Stimulated activated CD4-positive, alpha-beta T cell treated with anti-CD3 and anti-CD28 coated beads, Interleukin-4, amount 100 ng/mL, for 1 hour (primary cell): ENCODE measurements at regions not wholly inside any gene's neighbourhood (a gene's known extent, or its start where the extent isn't known, plus 50 kb on each side); places are given as distances from the start of the nearest gene placed in this dataset.
A peak's percentile ranks its signal among the peaks of the same experiment; 100 is the strongest.

Experiments
- DNase-seq: peaks from one replicate; pipeline ENCODE4 v3.0.0-alpha.2; 2020

DNA sequence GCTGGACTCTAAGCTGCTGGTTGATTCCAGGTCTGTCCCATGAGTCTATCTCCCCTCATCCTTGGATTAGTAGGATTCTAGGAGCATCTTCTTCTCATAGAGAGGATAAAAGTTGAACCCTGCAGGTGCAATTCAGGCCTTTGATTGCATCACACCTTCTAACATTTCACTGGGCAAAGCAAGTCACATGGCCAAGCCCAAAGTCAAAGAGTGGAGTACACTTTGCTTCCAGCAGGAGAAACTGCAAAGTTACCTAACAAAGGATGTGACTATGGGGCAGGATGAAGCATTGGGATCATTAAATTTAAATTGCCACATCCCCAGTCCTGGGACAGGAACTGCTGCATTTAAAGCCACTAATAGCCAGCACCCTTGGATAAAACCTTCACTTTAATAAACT lies 51.0 kb upstream of the EGFLAM start:
- no peak for DNase-seq

DNA sequence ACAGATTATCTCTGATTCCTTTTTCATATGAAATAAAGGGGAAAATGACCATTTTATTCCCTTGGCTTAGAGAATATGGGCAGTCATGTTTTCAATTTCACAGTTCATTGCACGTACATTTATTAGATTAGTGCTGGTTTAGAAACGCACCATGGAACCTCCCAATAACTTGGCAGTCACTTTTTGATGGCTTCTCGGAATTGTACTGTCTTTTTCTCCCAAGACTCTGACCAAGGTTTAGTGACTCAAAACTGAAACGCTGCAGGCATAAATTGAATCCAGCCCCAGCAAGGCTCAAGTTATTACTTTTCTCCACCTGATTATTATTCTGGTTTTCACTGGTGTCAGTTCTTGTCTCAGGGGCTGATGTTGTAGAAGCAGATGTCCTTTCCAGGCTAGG lies 55.6 kb upstream of the EGFLAM start:
- no peak for DNase-seq

DNA sequence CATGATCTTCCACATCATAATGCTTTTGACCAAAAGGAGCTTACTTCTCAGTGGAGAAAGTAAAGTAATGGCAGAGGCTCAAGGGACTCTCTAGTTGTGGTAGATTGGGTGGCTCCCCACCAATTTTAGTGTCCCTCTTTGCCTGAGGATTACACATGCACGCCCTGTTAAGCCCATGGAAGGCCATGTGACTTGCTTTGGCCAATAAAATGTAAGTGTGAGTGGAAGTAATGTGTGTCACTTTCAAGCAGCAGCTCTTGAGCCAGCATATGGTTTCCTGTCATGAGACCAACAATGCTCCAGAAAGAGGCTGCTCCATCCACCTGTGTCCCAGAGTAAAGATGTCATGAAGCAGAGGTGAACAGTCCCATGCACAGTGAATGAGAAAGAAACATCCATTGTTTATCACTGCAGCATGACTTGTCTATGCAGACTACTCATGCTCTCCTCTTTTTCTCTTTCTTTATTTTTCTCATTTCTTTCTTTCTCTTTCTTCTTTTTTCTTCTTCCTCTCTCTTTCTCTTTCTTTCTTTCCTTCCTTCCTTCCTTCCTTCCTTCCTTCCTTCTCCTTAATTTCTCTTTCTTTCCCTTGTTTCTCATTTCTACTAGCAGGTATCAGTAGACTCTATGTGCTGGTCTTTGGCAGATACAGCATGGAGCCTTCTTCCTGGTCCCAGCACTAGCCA lies 57.3 kb upstream of the EGFLAM start:
- no peak for DNase-seq

DNA sequence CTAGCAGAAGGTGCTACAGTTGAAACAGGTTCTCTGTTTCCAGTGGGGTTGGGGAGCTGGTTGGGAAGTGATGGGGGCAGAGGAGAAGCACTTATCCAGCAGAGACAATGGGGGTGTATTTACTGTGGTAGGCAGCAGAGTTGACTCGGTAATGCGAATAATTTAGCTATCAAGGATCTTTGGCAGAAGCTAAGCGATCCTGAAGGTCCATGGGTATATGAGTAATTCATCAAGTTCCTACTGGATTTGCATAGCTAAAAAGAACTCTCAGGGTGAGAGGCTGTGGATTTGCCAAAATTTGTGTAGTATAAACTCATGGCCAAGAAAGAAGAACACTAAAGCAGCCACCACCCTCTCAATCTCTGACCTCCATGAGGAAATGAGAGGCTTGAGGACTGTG lies 61.2 kb upstream of the EGFLAM start:
- no peak for DNase-seq

DNA sequence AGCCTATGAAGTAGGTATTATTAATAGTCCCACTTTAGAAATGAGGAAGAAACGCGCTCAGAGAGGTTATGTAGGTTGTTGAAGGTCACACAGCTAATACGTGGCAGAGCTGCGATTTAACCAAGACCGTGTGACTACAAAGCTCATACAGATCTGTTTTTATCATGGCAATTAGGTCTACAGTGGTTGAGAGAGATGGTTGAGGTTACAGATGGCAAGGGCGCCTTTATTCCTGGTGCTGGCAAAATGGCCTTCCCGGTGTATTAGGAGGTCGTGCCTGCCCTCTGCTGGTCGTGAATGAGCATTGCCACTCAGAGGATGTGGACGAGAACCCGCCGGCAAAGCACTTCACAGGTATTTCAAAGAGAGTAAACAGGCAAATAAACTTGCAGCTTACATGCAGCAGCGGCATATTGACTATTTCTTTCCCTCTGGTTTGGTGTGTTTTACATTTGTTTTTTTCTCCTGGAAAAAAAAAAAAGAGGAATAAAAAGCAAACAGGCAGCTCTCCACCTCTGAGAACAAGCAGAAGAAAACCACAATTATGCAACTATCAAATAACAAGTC lies 65.3 kb upstream of the EGFLAM start:
- peak; percentile 57 for DNase-seq

DNA sequence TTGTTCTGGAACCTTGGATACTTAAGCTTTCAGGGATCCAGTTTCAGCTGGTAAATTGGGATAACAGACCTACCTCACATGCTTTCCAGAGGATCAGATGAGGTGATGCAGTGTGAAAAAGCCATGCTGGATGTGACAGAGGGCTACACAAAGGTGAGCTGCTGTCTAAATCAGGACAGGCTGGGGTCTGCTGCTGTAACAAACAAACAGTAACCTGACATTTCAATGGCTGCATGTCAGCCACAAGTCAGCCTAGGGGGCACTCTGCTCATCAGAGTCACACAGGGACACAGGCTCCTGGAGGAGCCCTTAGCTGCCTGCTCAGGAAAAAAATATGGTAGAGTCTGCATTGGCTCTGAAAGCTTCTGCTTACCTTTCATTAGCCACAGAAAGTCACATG lies 66.7 kb upstream of the EGFLAM start:
- DNase-seq = no peak

DNA sequence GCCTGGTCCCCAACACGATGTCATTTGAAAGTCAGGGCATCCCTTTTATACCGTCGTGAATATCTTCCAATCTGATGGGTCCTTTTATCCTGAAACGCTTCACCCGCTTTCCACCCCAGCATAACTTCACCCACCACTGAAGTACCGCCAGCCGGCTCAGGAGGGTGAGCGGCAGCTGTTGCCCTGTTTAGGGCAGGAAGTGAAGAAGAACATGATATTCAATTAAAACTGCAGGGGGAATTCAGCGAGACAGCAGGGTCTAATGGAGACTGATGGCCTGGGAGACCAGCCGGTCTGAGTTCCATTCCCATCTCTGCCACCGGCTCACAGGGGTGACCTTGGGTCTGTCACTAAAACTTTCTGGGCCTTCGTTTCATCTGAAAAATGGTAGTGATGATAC lies 68.2 kb upstream of the EGFLAM start:
- DNase-seq = no peak

DNA sequence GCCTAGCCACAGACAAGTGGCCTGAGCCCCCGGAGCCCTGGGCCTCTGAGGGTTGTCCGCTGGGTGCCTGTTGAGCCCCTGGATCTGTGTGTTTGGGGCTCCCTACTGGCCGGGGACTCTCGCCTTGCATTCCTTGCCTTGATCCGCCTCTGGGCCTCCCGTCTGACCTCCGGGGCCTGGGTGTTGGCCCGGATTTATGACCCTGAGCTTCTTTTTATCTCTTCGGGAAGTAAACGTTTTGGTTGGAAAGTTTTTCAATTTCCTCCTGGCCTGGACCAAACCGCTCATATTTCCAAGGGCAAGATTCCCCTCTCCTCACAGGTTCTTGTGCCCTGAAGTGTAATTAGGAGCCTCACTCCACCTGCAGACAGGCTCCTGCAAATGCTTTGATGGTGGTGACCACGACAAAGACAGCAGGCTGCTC lies 69.3 kb upstream of the EGFLAM start:
- no peak for DNase-seq

DNA sequence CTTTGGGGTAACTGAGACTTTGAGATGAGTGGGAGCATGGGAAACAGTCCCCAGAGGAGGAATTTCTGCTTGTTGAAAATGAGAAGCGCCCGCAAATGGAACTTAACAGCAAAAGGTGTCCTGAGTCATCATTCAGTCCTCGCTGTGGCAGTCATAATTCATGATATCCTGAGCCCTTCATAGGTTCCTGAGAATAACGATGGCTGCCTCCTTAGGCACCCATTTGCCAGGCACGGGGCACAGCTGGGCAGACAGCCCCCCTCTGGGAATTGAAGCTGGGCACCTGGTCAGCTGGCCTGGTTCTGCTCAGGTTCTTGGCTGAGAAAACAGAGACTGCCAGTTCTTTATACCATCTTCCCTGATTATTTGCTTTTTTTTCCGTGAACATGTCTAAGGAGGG lies 69.8 kb upstream of the EGFLAM start:
- no peak for DNase-seq

DNA sequence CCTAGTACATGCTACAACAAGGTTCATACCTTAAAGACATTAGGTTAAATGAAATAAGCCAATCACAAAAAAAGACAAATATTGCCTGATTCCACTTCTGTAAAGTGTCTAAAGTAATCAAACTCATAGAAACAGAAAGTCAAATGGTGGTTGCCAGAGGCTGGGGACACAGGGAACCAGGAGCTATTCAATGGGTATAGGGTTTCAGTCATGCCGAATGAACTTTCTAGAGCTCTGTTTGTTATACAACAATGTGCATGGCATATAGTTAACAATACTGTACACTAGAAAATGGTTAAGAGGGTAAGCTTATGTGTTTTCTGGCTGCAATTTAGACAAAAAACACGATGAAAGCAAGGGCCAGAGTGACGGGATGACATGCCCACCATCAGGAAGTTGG lies 70.8 kb upstream of the EGFLAM start:
- no peak for DNase-seq

DNA sequence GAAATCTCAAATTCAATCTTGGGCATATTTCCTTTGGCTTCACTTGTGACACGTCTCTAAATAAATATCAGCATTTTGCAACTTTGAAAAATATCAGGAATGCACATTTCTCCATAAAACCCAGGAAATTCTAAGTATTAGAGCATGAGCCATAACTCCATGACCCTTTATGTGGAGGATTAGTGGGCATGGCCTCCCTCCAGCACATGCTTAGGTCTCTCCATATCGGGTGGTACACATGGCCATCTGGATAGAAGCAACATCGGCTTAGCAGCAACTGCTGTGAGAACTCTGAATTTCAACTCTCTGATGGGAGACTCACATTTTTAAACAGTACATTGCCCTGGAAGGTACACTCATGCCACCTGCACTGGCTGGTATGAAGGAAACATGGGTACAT lies 73.7 kb upstream of the EGFLAM start:
- no peak for DNase-seq

DNA sequence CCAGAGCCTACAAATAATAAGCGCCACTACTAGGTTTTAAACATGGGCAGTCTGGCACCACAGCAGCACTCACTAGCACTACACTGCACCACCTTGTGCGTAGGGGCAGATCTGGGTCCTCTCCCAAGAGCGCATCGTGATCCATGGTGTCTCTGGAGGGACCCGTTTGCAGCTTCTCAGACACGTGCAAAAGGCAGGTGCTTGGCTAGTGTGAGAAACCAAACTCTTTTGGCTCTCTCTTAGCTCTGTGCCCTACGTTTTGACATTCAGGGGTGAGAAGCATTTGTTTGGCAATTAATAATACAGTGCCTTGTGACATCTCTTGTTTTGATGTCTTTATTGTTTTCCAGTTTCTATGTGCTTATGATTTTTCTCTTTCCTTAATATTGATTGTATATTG lies 75.4 kb upstream of the EGFLAM start:
- DNase-seq = no peak

DNA sequence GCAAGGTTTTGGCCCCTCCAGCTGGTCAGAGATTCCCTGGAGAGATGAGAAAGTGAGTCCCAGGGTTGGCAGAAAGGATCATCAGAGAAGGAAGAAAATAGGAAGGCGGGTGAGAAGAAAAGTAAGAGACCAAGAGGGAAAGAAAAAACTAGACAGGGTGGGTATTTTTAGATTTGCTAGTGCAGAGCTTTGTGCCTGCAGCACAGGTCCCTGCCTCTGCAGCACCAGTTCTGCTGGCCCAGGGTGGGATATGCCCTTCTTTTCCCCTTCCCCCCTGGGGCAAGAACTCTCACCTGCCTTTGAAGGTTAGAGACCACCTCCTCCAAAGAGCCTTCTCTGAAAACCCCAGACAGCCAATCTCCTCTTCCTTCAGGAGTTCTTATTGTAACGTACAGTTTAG lies 90.3 kb upstream of the EGFLAM start:
- no peak for DNase-seq

DNA sequence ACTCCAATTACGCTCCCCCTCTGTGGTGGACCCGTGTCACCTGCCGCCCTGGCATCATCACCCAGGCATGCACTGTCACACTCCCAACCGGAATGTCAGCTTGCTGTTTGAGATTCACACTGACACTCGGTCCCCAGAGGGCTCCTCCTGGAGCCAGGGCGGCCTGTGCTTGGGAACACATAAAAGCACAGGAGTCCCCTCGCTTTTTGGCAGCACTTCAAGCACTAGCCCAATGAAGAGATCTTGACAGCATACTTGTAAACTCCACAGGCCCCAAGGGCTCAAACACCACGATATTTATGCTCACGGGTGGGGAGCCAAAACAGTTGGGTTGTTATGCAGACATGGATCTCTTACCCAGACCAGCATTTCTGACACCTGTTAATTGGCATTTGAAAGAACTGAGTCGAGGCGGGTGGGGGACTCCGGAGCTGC lies 90.8 kb upstream of the EGFLAM start:
- DNase-seq = no peak

DNA sequence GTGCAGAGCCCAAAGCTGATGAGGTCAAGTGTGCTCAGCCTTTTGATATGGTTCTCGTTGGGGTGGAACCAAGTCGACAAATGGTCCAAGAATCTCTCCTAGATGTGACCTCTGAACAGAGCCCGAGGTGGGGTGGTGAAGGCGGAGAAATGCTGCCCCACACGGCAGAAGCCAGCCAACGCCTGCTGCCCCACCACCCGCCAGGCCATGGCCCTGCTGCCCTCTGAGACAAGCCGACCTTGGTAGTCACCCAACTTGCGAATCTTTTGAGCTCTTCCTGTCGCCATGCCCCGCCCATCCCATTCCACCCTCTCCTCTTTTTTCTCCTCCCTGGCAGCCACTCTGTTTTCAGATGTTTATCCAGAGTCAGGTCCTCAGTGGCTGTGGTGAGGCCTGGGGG lies 91.5 kb upstream of the EGFLAM start:
- no peak for DNase-seq

DNA sequence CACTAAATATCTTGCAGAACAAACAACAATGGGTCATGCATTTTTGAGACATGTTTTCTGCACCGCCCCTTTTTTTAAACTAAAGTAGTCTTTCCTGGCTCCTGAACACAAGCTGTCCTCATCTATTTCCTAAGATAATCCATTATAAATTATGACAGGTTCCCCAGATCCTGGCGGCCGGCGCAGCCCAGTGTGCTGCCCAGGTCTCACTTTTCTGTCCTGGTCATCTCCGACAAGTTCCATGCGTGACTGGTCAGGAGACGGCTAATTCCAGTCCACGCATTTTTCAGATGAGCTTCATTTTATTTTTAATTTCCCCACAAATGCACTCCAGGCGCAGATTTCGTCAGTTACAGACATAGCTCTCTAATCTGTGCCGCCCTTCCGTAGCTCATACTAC lies 92.9 kb upstream of the EGFLAM start:
- no peak for DNase-seq

DNA sequence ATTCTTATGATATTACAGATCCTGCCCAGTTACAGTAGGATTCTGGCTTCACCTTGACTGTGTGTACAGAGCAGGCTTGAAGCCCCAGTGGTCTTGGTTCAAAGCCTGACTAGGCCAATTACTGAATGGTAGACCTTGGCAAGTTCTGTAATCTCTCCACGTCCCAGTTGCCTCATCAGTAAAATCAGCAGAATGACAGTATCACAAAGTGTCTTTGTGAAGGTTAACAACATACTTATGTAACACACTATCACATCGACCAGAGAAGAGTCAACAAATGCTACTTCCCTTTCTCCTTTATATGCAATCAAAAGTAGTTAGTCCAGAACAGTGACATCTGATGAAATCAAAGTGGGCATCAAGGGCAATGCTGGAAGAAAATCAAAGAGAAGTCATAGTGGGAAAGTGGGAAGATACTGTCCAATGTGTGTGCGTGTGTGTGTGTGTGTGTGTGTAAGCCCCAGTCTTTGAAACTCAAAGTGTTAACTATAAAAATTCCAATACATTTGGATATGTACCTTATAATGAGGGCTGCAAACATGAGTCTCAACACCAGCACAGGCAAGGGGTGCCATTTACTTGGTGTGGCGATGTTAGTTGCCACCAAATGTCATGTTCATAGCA lies 93.5 kb upstream of the EGFLAM start:
- DNase-seq = no peak

DNA sequence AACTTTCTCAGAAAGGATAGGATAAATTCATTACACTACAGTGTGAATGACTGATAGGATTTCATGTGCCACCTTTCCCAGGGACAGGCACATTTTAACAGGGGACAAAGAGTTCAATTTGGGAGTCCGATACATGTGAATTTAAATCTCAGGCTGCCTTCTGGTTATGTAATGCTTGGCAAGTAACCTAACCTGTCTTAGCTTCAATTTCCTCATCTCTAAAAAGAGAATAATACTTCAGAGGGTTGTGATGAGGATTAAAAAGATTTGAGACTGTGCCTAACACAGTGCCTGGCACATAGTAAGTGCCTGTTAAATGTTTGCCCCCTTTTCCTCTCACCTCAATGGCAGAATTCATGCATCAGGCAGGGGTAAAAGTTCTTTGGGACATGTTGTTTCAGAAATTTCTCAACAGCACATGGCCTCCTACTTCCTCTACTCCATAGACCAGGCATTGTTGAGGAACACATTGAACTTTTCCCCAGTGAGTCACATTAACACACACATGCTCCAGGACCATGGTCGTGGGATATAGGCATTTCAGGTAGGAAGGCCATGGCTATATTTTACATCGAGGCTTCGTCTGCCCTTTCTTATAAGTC lies 94.6 kb upstream of the EGFLAM start:
- no peak for DNase-seq

DNA sequence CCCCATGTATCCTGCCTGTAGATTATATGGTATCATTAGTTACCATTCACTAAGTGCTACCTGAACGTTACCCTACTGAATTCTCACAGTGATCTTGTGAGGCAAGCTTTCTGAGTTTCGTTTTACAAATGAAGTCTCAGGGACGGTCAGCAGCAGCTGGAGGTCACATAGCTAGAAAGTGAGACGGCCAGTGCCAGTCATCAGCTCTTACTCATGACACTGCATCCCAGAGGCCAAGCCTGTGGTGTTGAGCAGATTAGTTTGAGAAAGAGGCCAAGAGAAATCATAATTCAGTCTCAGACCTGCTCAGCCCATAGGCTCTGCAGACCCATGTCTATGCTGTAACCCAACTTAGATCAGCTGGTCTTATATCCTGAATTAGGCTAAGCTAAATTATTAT lies 95.7 kb upstream of the EGFLAM start:
- no peak for DNase-seq

DNA sequence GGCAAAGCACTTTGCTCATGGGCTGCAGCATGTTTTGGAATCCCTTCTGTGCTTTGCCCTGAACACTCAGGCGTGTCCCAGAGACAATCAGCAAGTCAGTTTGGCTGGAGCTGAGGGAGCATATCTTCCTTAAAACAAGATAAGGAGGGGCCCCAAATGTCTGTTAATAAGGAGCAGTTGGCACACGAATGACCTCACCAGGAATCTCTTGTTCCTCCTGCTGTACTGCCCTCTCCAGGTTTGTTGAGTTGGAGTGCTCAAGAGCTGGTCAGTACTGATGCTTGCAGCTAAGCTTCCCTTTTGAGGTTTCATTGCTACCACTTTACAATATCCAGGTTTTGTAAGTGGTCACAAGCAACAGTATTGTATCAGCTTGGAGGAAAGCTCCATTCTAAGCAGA lies 101.3 kb upstream of the EGFLAM start:
- no peak for DNase-seq

DNA sequence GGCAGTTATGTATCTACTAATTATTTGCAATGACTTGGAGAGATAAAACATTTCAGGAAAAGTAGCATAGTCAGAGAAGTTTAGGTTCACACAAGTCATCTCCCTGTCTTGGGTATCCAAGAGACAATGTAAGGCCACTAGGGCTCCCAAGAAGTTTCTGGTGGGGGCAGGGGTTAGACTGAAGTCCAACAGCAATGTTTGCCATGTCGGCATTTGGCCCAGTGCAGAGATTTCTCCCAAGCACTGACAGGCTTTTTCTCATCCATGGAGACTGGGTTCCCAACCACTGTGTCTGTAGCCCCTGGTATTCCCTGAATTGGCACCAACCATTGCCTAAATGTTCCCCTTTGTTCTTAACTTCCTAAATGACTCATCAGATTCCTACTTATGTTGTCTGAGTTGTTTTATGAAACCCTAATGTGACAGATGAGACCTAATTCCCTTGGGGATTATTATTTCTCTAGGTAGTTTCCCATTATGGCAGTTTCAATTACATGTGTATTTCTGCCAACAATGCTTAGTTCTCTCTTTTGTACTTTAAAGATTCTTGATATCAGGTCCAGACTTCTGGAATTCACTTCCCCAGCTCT lies 103.6 kb upstream of the EGFLAM start:
- DNase-seq = no peak

DNA sequence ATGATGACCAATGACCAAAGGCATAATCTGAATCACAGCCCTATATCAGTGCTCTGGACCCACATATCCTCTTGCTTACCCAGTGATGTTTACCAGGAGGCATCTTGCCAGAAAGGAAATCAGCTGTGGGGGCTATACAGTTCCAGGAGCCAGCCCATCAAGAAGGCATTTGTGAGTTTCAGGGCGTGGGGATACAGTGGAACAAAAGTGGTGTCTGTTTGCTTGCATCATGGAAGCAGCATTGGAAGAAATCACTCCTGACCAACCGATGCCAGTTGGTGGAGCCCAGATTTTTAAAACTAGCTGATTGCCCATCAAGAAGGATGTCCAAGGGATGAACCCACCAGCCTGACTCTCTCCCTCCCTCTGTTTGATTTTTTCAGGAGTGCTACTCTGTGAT lies 106.5 kb upstream of the EGFLAM start:
- no peak for DNase-seq

DNA sequence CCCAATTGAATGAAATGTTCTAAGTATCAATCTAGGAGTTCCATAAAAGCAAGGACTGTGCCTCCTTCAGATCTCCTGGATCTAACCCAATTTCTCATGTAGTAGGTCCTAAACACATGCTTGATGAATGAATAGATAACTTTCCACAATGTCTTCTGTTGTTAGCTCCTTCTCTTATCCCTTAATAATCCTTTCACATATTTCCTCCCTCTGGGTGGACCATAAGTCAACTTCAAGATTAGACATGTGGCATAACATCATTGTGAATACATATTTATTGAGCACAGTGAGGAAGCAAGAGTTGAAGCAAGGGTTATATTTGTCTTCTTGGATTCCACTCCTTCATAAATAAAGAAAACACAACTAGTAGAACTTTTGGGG lies 108.6 kb upstream of the EGFLAM start:
- no peak for DNase-seq

DNA sequence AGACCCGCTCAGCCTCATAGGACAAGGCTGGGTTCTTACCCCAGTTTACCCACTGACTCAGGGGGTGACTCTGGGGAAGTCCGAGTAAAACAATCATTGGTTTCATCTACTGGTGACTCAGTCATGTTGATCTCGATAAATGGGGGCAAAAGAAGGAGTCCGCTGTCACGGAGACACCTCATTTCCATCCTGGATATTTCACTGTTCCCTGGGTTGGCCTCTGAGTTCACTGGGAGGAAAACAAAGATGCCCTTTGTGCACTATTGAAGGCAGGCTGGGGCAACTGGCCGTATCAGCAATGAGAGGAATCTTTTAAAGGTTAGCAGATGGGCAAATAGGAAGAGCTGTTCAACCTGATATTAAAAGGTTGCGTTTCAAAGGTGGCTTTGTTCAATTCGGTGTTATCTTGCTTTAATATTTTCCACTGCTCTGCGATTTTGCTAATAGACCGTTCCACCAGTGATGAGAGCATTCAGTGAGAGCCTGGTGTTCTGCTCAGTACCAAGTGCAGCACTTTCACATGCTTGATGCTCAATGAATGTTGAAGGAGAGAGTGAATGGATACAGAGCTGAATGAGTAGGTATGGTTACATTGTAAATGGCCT lies 110.2 kb upstream of the EGFLAM start:
- no peak for DNase-seq
